Ishikawa (cell line): ENCODE measurements at regions not wholly inside any gene's neighbourhood (a gene's known extent, or its start where the extent isn't known, plus 50 kb on each side); places are given as distances from the start of the nearest gene placed in this dataset.

Experiments used
- CEBPB ChIP-seq: IDR thresholded peaks from 2 replicates; pipeline ENCODE4 v1.6.1; 2012
- CREB1 ChIP-seq: IDR thresholded peaks from 2 replicates; pipeline ENCODE4 v1.6.1; 2012; ENCODE audit warnings: low read depth
- EP300 ChIP-seq: IDR thresholded peaks from 2 replicates; pipeline ENCODE4 v1.6.1; 2012; ENCODE audit warnings: borderline replicate concordance
- NFIC ChIP-seq: IDR thresholded peaks from 2 replicates; pipeline ENCODE4 v1.6.1; 2012
- RAD21 ChIP-seq: IDR thresholded peaks from 2 replicates; pipeline ENCODE4 v1.6.1; 2012; ENCODE audit warnings: low read depth
- YY1 ChIP-seq: IDR thresholded peaks from 2 replicates; pipeline ENCODE4 v1.6.1; 2012; ENCODE audit warnings: low read depth
- ZBTB7A ChIP-seq: IDR thresholded peaks from 2 replicates; pipeline ENCODE4 v1.6.1; 2012; ENCODE audit warnings: low read depth
- TF ChIP-seq, protein P1 (sequence below): IDR thresholded peaks from 2 replicates; pipeline ENCODE4 v1.6.1; 2012; ENCODE audit warnings: low read depth, mild to moderate bottlenecking
- TF ChIP-seq, protein P2 (sequence below): IDR thresholded peaks from 2 replicates; pipeline ENCODE4 v1.6.1; 2012

DNA sequence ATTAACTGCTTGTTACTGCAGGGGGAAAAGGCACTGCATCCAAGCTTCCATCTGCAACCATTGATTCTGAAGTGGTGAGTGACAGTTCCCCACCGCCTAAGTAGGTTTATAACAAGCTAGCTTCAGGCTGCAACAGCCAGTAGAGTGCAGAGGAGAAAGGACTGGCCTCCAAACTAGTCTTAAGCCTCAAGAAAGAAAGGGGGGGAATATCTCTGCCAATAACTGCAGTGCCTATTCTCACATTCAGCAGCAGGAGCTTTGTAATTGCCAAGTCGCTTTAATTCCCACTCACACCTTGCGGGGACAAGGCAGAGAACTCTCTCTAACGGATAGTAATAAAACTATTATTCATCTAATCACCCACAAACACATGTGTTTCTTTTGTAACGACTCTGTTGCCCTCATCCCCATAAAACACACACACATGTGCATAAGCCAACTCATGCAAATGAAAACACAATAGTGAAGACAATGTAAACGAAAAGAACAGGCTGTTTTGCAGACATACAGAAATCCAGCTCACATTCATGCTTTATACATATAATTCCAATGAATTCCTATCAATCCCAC, 1963.3 kb upstream of the PIK3C3 start:
- TF ChIP-seq EP300 (no peak), NFIC (no peak), CREB1 (no peak), YY1 (no peak), ZBTB7A (no peak), CEBPB (no peak), RAD21 (no peak)
- TF ChIP-seq, protein P1, sequence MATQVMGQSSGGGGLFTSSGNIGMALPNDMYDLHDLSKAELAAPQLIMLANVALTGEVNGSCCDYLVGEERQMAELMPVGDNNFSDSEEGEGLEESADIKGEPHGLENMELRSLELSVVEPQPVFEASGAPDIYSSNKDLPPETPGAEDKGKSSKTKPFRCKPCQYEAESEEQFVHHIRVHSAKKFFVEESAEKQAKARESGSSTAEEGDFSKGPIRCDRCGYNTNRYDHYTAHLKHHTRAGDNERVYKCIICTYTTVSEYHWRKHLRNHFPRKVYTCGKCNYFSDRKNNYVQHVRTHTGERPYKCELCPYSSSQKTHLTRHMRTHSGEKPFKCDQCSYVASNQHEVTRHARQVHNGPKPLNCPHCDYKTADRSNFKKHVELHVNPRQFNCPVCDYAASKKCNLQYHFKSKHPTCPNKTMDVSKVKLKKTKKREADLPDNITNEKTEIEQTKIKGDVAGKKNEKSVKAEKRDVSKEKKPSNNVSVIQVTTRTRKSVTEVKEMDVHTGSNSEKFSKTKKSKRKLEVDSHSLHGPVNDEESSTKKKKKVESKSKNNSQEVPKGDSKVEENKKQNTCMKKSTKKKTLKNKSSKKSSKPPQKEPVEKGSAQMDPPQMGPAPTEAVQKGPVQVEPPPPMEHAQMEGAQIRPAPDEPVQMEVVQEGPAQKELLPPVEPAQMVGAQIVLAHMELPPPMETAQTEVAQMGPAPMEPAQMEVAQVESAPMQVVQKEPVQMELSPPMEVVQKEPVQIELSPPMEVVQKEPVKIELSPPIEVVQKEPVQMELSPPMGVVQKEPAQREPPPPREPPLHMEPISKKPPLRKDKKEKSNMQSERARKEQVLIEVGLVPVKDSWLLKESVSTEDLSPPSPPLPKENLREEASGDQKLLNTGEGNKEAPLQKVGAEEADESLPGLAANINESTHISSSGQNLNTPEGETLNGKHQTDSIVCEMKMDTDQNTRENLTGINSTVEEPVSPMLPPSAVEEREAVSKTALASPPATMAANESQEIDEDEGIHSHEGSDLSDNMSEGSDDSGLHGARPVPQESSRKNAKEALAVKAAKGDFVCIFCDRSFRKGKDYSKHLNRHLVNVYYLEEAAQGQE: no peak
- TF ChIP-seq, protein P2, sequence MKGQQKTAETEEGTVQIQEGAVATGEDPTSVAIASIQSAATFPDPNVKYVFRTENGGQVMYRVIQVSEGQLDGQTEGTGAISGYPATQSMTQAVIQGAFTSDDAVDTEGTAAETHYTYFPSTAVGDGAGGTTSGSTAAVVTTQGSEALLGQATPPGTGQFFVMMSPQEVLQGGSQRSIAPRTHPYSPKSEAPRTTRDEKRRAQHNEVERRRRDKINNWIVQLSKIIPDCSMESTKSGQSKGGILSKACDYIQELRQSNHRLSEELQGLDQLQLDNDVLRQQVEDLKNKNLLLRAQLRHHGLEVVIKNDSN: no peak
